Immature natural killer cell (primary cell): ENCODE measurements at regions not wholly inside any gene's neighbourhood (a gene's known extent, or its start where the extent isn't known, plus 50 kb on each side); places are given as distances from the start of the nearest gene placed in this dataset.
"Not testable (repeated sequence)": the region's sequence is repeated elsewhere in the genome, so short reads cannot be mapped to it uniquely, and the experiment has no call there.

Experiments used
- DNase-seq, 3 donors: peaks; one replicate each; pipeline ENCODE4 v3.0.0; 2022; ENCODE audit warnings: mixed read lengths in 1 of 3
- H3K27ac Mint-ChIP-seq, 6 donors: one replicate each; pipeline ENCODE4 v1.8.0; 2020; ENCODE audit warnings: mixed read lengths in 6 of 6, mild to moderate bottlenecking in 5 of 6, inconsistent platforms in 4 of 6, moderate library complexity in 3 of 6
- H3K27me3 Mint-ChIP-seq, 3 donors: one replicate each; pipeline ENCODE4 v1.8.0; 2020 to 2021; ENCODE audit warnings: low read depth in 3 of 3, mild to moderate bottlenecking in 3 of 3, mixed read lengths in 3 of 3, moderate library complexity in 3 of 3, inconsistent platforms in 1 of 3
- H3K36me3 Mint-ChIP-seq, 3 donors: one replicate each; pipeline ENCODE4 v1.8.0; 2020; ENCODE audit warnings: mixed read lengths in 3 of 3, inconsistent platforms in 2 of 3, mild to moderate bottlenecking in 2 of 3
- H3K4me1 Mint-ChIP-seq, 2 donors: one replicate each; pipeline ENCODE4 v1.8.0; 2020; ENCODE audit warnings: inconsistent platforms in 2 of 2, mild to moderate bottlenecking in 2 of 2, mixed read lengths in 2 of 2, moderate library complexity in 1 of 2
- H3K4me3 Mint-ChIP-seq, 5 donors: one replicate each; pipeline ENCODE4 v1.8.0; 2020; ENCODE audit warnings: mild to moderate bottlenecking in 5 of 5, mixed read lengths in 5 of 5, inconsistent platforms in 3 of 5, moderate library complexity in 3 of 5
- H3K9me3 Mint-ChIP-seq, 6 donors: one replicate each; pipeline ENCODE4 v1.8.0; 2020; ENCODE audit warnings: mild to moderate bottlenecking in 6 of 6, mixed read lengths in 6 of 6, inconsistent platforms in 4 of 6, moderate library complexity in 3 of 6

DNA sequence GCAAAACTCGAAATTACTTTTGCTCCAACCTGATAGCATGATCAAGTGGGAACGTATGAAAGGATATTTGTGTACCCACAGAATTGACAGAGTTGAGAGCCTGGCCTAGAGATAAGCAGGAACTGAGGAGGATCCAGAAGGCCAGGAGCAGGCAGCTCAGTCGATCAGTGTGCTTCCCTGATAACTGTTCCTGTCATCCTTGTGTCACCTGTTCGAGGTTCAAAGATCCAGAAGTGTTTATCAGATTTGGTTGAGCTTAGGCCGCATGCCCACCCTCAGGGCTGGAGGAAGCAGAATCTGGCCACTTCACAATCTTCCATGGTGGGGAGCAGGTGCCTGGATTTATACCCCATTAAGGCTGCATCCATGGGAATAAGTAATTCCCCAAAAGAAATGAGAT, 124.8 kb downstream of the QRSL1 start:
- no peak for DNase-seq
- Mint-ChIP-seq H3K4me3 (no peak overlapping the region), H3K4me1 (no peaks in the 10 kb centered on the region), H3K9me3 (no peaks in the 10 kb centered on the region), H3K27me3 (peaks cover 0 to 2% (median 0%) of the 10 kb centered on the region in 3 donors), H3K36me3 (no peaks in the 10 kb centered on the region), H3K27ac (no peak overlapping the region)

DNA sequence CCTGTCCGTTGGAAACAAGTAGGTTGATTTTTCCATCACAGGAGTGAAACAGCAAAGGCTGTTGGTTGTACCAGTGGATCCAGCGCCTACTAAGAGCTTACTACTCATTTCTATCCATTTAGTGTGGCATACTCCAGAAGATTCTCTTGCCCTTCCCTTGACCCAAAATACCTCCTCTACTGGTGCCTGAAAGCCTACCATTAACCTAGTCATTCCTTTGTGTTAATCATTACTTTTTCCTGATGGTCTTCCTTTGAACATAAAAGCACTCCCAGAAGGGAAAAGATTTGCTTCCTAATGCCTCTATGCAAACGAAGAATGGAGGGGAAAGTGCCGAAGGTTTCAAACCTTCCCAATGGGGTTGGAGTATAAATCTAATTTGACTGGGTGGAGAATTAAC, 123.3 kb downstream of the QRSL1 start:
- Mint-ChIP-seq H3K36me3 (no peaks in the 10 kb centered on the region), H3K9me3 (no peaks in the 10 kb centered on the region)

DNA sequence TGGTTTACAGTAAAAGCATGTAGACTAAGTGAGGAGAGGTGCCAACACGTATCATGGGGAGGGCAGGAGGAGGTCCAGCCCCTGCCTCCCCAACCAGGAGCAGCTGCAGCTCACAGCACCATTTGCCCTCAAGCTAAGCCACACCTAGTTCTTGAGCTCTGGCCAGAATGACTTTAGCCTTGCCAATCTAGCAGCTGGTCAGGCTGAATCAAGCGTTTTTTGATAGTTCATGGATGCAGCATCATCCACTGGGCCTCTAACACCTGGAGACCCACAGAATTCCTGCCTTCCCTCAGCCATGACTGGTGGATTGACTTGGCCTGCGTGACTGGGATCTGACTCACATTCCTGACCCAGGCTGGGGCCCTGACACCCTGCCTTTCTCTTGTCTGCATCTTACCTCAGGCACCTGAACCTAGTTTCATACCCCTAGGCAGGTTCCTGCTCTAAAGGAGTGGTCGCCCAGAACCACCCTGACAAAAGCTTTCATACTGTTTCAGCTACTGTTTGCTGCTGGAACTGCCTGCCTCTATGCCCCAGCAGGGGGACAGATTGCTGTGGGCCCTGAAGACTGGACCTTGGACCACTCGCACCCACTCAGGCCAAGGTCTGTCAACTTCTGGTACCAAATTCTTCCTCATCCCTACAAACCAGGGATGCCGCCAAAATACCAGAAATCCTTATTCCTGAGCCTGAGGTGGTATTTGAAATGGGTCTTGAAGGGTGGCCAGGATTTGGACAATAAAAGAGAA, 122.3 kb downstream of the QRSL1 start:
- Mint-ChIP-seq H3K27me3 (peaks cover 0 to 2% (median 0%) of the 10 kb centered on the region in 3 donors), H3K4me1 (no peaks in the 10 kb centered on the region), H3K36me3 (no peaks in the 10 kb centered on the region), H3K9me3 (no peaks in the 10 kb centered on the region), H3K4me3 (no peak overlapping the region), H3K27ac (no peak overlapping the region)
- DNase-seq = no peak

More for the DNA sequence above, 123.3 kb downstream of the QRSL1 start:
- Mint-ChIP-seq H3K27me3 (peaks cover 0 to 2% (median 0%) of the 10 kb centered on the region in 3 donors), H3K4me3 (no peak overlapping the region), H3K4me1 (no peaks in the 10 kb centered on the region), H3K27ac (no peak overlapping the region)
- DNase-seq = no peak

DNA sequence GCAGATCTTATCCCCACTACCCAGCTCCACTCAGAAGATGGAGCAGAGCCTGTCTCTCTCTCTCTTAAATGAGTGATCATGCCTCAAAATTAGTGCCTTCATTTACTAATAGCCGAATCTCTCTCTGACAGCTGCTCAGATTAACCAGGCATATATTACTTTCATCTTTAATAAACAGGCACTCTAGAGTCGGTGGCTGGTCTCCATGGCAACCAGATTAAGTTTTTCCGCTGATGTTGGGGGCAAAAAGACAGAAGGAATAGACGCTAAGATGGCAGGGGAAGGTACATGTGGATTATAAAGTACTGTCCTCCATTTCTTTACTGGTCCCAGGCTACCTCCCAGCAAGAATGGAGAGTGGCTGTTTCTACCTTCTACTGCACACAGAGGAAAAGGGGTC, 121.6 kb downstream of the QRSL1 start:
- H3K27me3 Mint-ChIP-seq = peaks cover 0 to 2% (median 0%) of the 10 kb centered on the region in 3 donors
- no peak overlapping the region for H3K4me3 Mint-ChIP-seq
- DNase-seq = no peak
- H3K27ac Mint-ChIP-seq = no peak overlapping the region
- no peaks in the 10 kb centered on the region for H3K9me3 Mint-ChIP-seq
- H3K36me3 Mint-ChIP-seq = no peaks in the 10 kb centered on the region
- H3K4me1 Mint-ChIP-seq = no peaks in the 10 kb centered on the region

DNA sequence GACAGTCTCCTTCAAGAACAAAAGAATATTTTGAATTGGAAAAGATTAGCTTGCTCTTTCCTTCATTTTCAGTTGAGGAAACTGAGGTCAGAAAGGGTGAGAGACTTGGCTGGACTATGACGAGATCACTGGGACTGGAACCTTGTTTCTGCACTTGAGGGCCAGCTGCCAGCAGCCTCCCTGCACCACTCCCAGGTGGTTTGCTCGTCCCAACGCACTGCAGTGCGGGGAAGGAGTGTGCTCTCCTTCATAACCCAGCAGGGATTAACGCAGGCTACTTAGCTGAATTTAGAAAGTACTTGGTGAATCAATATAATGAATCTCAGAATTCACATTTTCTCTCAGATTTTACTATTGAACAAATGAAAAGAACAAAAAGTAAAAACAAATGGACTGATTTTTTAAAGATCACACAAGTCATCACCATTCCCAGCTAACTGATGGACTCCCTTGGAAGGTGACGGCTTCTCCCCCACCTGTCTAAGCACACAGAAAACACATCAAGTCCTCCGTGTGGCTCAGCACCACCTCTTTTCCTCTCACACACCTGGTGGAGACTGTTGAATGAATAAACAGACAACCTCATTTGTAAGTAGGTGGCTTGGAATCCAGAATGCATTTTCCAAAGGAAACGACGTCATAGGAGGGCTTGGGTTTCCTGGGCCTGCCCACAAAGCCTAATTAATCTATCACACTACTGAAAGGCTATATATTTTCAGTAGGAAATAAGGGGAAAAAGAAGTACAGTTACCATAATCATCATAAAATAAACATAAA, 121.0 kb downstream of the QRSL1 start:
- no peak for DNase-seq
- no peaks in the 10 kb centered on the region for H3K36me3 Mint-ChIP-seq
- peaks cover 0 to 3% (median 0%) of the 10 kb centered on the region in 6 donors for H3K9me3 Mint-ChIP-seq
- peaks cover 0 to 5% (median 4%) of the 10 kb centered on the region in 3 donors for H3K27me3 Mint-ChIP-seq
- H3K4me1 Mint-ChIP-seq = no peaks in the 10 kb centered on the region
- no peak overlapping the region for H3K4me3 Mint-ChIP-seq
- no peak overlapping the region for H3K27ac Mint-ChIP-seq

DNA sequence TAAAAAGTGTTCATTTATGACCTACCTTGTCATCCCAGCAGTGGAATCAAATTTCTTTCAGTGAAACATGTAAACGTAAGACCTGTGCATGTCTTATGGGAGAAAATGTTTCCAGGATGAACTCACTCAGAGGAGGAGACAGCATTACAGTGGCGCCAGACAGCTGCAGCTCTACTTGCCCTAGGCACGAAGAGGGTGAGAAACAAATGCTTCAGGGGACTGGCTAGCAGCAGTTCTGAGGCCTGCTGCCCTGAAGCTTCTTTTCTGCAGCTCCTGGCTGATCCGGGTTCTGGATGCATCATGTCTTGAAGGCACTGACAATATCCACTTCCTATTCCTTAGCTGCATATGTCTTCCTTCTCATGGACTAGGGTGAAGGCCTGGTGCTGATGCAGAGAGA, 120.2 kb downstream of the QRSL1 start:
- H3K9me3 Mint-ChIP-seq = peaks cover 0 to 3% (median 0%) of the 10 kb centered on the region in 6 donors
- H3K27me3 Mint-ChIP-seq = peaks cover 0 to 5% (median 4%) of the 10 kb centered on the region in 3 donors
- H3K27ac Mint-ChIP-seq = no peak overlapping the region
- no peaks in the 10 kb centered on the region for H3K36me3 Mint-ChIP-seq
- no peaks in the 10 kb centered on the region for H3K4me1 Mint-ChIP-seq
- no peak overlapping the region for H3K4me3 Mint-ChIP-seq
- DNase-seq = no peak

DNA sequence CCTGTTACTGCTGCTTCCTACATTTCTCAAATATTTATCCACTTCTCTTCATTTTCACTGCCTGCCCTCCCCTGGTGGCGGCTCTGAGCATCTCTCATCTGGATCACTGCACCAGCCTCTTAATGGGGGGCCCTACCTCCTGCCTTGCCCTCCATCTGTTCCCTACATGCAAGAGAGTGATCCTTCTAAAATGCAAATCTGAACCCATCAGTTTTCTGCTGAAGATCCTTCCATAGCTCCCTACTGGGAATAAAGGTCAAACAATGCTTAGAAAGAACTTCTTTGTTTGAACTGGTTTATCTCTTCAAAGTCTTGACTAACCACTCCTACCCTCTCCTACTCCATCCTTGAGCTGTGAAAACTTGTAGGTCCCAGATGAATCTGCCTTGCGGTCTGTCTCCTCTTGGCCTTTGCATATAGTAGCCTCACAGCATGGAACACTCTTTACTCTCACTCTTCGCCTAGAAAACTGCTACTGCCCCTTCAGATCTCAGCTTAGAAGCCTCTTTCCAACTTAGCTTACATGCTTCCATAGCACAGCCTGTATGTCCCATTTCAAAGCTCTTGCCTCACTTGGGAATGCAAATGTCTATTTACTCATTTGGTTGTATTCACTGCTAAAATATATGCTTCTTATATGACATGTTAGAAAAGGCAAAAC, 119.3 kb downstream of the QRSL1 start:
- no peaks in the 10 kb centered on the region for H3K36me3 Mint-ChIP-seq
- no peak for DNase-seq
- peaks cover 0 to 3% (median 0%) of the 10 kb centered on the region in 6 donors for H3K9me3 Mint-ChIP-seq
- no peak overlapping the region for H3K27ac Mint-ChIP-seq
- H3K4me3 Mint-ChIP-seq = no peak overlapping the region
- peaks cover 0 to 5% (median 4%) of the 10 kb centered on the region in 3 donors for H3K27me3 Mint-ChIP-seq
- H3K4me1 Mint-ChIP-seq = no peaks in the 10 kb centered on the region

DNA sequence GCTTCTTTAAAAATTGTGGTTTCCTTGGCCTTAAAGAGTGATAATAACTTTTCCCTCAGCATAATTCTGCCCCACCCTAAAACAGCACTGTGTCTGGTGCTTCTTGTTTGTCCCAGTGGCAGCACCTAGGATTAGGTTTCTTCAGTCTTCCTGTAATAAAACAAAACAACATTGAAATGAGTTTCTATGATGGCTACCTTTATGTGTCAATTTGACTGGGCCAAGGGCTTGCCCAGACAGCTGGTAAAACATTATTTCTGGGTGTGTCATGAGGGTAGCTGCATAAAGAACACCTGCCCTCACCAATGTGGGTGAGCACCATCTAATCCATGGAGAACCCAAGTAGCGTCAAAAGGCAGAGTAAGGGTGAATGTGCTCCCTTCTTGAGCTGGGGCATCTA, 117.8 kb downstream of the QRSL1 start:
- peaks cover 0 to 3% (median 0%) of the 10 kb centered on the region in 6 donors for H3K9me3 Mint-ChIP-seq
- H3K27me3 Mint-ChIP-seq = peaks cover 0 to 5% (median 4%) of the 10 kb centered on the region in 3 donors
- no peaks in the 10 kb centered on the region for H3K4me1 Mint-ChIP-seq
- H3K4me3 Mint-ChIP-seq = no peak overlapping the region
- H3K36me3 Mint-ChIP-seq = no peaks in the 10 kb centered on the region
- no peak overlapping the region for H3K27ac Mint-ChIP-seq
- no peak for DNase-seq

DNA sequence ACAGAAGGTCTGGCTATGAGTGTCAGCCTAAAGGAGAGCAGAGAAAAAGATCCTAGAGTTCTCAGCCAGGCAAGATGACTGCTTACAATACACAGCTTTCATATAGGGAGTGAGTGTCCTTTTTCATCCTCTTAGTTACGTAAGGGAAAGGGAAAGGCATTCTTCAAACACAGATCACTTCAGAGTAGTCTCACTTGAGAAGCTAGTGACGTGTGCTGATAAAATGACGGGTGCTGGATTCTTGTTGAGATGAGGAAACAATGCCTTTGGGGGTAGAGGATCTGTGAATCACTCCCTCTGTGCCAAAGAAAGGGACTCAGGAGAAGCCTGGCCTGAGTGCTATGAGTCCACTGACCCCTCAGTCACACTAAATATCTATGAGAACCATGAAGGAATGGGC, 117.3 kb downstream of the QRSL1 start:
- Mint-ChIP-seq H3K9me3 (peaks cover 0 to 3% (median 0%) of the 10 kb centered on the region in 6 donors), H3K27ac (no peak overlapping the region), H3K27me3 (peaks cover 0 to 5% (median 4%) of the 10 kb centered on the region in 3 donors)

DNA sequence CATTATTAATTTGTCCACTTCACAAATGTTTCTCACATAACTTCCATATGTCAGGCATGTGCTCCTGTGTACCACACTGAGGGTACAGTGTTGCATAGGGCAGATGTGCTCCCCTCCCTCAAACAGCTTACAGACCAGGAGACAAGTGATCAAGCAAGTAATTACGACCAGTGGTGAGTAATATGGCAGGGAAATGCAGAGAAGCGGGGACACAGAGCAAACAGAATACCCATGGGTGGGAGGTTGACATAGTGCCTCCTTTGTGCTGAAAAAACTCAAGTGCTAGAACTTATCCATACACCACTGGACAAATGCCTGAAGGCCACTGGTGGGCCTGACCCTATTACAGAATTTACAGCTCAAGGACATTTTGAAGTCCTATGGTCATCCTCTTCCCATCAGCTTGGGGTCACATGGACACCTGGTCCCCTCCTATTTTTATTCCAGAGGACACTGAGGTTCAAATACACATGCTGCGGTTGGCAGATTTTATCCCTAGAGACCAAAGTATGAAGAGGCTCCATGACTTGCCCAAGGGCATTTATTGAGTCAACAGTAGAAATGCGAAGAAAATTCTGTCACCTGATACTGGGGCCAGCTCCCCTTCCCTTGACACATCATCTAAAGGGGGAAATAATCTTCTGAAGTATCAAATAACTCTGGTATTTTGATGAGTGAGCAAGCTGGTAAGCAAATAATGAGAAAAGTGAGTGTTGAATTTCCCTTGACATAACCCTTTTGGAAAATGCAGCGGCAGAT, 116.6 kb downstream of the QRSL1 start:
- Mint-ChIP-seq H3K27ac (no peak overlapping the region), H3K4me3 (no peak overlapping the region), H3K9me3 (peaks cover 0 to 3% (median 0%) of the 10 kb centered on the region in 6 donors), H3K36me3 (no peaks in the 10 kb centered on the region), H3K4me1 (no peaks in the 10 kb centered on the region), H3K27me3 (peaks cover 0 to 5% (median 4%) of the 10 kb centered on the region in 3 donors)
- no peak for DNase-seq

More for the DNA sequence above, 117.3 kb downstream of the QRSL1 start:
- Mint-ChIP-seq H3K4me1 (no peaks in the 10 kb centered on the region), H3K36me3 (no peaks in the 10 kb centered on the region), H3K4me3 (no peak overlapping the region)
- no peak for DNase-seq

DNA sequence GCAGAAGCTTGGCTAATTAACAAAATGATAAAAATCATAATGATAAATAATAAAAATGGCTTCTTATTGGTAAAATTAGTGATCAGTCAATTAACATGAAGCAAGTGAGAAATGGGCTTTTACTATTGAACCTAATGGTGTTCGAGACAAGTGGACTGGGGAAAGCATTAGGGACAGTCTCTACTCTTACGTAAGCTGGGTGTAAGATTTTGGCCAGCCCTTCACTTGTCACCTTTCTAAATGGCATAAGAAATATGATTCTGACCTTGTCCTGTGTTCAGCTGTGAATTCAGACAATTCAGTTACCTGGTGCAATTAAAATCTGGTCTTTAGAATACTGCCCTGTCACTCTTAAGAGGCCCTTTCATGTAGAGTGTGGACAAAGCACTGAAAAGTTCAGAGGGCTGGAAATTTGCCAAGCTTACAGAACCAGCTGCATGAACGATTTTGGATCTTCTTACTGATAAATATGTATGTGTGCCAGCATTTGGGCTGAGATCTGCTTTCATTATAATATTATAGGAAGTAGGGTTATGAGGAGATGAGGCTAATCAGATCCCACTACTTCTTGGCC, 115.9 kb downstream of the QRSL1 start:
- H3K4me3 Mint-ChIP-seq = no peak overlapping the region
- peaks cover 0 to 3% (median 0%) of the 10 kb centered on the region in 6 donors for H3K9me3 Mint-ChIP-seq
- H3K4me1 Mint-ChIP-seq = no peaks in the 10 kb centered on the region
- H3K36me3 Mint-ChIP-seq = no peaks in the 10 kb centered on the region
- DNase-seq = no peak
- no peak overlapping the region for H3K27ac Mint-ChIP-seq
- H3K27me3 Mint-ChIP-seq = peaks cover 0 to 5% (median 4%) of the 10 kb centered on the region in 3 donors

DNA sequence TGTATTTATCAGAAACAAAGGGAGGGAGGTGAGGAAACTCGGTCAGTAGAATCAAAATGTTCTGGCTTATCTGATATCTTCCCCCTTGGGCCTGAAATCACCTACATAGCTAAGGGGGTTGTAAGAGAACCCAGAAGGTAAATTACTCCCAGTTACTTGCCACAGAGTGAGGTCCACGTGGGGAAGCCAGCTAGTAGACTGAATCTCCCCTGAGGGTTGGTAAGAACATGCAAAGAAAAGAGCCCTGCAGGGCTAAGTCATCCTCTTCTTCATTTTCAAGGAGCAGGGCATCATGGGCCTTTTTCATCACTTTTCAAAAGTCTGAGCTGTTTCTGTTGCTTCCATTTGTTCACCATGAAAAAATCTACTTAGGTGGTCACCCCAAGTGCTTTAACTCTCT, 115.4 kb downstream of the QRSL1 start:
- Mint-ChIP-seq H3K4me3 (no peak overlapping the region), H3K9me3 (peaks cover 0 to 3% (median 0%) of the 10 kb centered on the region in 6 donors), H3K4me1 (no peaks in the 10 kb centered on the region), H3K27ac (no peak overlapping the region), H3K36me3 (no peaks in the 10 kb centered on the region), H3K27me3 (peaks cover 0 to 5% (median 5%) of the 10 kb centered on the region in 3 donors)
- DNase-seq = no peak

DNA sequence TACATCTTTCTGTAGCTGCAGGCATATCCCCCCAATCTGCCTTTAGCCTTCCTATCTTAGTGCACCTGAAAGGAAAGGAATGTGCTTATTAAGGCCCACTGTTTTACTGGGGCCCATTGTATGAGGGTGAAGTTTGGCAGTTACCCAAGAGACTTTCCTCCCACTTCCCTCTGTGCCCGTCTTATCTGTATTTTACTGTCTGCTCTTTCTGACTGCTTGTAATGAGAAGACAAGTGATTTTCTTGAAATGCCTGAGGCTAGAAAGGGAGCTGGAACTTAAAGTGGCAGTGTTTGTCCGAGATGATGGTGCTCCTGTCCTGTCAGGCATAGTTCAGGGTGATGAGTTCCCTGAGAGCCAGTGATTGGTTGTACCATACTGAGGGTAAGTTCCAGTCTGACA, 114.7 kb downstream of the QRSL1 start:
- not testable (repeated sequence) for H3K4me3 Mint-ChIP-seq, H3K27ac Mint-ChIP-seq, DNase-seq, H3K4me1 Mint-ChIP-seq, H3K36me3 Mint-ChIP-seq, H3K9me3 Mint-ChIP-seq, H3K27me3 Mint-ChIP-seq
